HG03571 (cell line): ENCODE measurements at regions not wholly inside any gene's neighbourhood (a gene's known extent, or its start where the extent isn't known, plus 50 kb on each side); places are given as distances from the start of the nearest gene placed in this dataset.
"Not testable (repeated sequence)": the region's sequence is repeated elsewhere in the genome, so short reads cannot be mapped to it uniquely, and the experiment has no call there.

Source experiments
- ATAC-seq: cut with Tn5 transposase; IDR thresholded peaks from one replicate; pipeline ENCODE4 v1.9.1; 2021; ENCODE audit not compliant: unreplicated experiment

DNA sequence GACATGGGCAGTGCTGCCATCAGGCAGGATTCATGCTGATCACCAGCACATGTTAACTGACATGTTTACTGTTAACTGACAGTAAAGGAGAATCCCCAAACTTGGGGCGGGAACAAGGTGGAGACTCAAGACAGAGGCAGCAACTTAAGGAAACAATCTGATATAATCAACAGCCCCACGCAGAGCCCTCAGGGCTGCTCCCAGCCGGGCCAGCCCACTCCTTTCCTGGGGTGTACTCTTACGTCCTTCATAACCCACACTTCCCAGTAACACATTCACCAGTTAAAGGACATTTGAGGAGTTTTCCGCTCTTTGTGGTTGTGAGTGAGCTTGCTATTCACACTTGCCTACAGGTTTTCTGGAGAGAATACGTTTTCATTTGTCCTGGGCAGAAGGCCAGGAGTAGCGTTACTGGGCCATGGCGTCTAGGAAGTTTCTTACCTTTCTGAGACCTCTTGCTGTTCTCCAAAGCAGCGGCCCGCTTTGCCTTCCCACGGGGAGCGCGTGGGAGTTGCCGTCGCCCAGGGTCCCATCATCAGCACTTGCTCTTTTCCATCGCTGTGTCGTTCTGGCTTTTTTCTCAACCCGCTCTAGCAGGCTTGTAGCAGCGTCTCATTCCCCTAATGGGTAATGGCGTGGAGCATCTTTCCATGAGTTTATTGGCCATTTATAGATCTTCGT is 56.4 kb downstream of the FOXF2 start:
- ATAC-seq: no peak

DNA sequence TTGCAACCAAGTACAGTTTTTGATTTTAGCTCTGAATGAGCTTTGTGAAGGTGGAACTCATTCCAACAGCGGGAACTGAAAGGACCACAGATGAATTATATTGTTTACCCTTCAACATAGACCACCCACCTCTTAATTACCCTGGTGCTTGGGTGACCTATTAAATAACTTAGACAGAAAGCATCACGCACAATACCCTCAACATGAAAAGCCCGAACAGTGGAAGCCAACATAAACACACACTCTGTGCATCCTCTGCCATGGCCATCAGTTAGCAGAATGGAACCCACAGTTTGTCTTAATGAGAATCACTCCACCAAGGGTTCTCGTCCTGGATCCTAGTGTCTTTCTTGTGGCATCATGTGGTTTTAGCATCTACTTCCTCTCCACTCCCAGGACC is 60.5 kb downstream of the FOXF2 start:
- ATAC-seq: no peak

DNA sequence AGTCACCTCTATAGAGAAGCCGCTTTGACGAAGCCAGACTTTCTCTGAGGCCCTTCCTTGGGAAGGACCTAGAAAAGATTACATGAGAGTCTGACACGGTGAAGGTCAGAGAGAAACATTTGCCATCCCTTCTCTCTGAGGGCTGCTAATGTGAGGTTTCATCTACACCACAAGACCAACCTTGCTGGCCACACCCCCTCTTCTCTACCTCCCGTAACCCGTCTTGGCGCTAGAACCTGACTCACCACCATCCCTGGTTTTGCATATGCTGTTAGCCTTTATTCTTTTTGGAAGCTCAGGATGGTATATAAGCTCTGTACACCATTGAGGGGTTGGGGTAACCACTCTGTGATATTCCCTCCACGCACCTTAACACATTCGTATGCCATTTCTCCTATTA is 63.6 kb downstream of the FOXF2 start:
- ATAC-seq: no peak

DNA sequence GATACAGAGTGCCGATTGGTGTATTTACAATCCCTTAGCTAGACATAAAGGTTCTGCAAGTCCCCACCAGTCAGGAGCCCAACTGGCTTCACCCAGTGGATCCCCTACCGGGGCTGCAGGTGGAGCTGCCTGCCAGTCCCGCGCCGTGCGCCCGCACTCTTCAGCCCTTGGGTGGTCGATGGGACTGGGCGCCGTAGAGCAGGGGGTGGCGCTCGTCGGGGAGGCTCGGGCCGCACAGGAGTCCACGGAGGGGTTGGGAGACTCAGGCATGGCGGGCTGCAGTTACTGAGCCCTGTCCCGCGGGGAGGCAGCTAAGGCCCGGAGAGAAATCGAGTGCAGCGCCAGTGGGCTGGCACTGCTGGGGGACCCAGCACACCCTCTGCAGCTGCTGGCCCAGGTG is 67.4 kb downstream of the FOXF2 start:
- ATAC-seq: not testable (repeated sequence)

DNA sequence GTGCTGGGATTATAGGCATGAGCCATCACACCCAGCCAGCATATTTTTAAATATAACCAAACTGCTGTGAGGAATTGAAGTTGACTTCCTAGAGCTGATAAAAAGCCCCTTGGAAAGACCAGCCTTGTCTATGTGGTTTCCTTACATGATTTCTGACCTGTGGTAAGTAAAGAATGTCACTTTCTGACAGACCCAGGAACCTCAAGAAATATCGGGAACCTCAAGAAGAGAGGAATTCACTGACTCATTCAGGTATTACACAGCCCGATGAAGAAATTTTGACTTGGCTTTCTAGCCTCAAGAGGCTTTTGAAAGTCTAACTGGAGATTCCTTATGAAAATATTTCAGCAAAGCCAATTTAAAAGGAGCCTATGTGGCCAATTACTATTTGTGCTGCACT is 71.8 kb downstream of the FOXF2 start:
- no peak for ATAC-seq

DNA sequence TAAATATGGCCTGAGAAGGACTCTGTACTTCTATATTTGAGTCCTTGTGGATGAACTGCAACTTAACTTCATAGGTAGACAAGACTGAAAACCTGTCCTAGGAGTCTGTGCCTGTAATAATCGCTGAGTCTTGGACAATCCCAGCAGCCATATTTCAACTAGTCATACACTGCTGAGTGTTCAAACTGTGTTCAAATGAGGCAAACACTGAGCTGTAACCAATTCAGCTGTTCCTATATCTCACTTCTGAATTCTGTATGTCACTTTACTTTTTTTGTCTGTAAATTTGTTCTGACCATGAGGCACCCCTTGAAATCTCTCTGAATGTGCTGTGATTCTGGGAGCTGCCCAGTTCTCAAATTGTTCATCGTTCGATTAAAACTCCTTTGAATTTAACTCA is 72.4 kb downstream of the FOXF2 start:
- no peak for ATAC-seq

DNA sequence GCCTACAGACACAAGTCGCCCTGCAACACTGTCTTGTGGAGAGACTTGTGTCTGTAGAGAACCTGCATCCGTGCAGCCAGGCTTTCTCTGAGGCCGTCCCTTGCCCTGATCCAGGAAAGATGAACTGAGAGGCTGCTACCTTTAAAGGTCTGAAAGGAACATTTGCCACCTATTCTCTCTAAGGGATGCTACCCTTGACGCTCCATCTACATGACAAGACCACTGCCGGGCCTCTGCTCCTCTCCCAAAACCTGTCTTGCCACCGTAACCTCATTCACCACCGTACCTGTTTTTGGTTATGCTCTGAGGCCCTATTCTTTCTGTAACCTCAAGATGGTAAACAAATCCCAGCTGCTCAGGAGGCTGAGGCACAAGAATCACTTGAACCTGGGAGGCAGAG is 73.9 kb downstream of the FOXF2 start:
- ATAC-seq: no peak

DNA sequence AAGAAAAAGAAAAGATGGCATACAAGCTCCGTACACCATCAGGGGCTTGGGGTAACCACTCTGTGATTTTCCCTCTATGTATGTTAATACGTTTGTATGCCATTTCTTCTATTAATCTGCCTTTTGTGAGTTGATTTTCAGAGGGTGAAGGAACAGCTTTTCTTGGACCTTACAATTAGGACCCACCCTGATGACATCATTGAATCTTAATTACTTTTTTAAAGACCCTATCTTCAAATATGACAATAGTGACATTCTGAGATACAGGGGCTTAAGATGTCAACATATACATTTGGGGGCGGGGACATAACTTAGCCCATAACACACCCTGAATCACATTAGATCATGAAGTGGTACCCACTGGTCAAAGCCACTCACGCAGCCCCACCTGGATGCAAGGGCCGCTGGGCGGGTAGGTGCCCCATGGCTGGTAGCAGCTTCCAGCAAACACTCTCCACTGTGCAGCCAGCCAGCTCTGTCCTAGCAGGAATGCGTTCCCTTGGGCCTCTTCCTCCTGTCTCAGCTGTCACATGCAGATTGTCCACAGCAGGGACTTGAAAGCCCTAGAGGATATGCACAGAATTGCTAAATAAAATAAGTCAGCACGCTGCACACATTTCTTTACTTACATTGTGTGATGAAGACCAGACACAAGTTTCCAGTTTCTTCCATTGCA is 74.5 kb downstream of the FOXF2 start:
- ATAC-seq: no peak

DNA sequence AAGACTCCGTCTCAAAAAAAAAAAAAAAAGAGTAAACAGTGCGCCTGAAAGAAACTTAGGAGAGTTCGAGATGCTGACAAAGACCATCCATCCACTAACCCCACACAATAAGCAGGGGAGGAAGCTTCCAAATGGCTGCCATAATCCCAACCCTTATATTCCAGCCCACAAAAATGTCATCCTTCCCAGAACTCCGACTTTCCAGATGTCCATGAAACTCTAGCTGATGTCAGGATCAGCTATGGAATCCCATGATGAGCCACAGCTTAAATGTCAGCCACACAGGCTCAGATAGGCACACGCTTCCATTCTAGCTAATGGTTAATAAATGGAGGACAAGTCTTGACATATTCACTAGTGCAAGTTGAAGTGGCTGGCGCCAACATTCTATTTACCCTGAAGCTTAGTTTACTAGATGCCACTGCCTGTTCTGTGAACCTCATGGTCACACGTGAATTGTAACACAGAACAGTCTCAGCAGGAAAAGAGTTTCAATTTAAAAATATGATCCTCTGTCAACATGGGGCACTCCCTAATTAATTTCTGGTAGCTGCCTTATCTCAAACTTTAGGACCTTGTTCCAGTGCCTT is 75.5 kb downstream of the FOXF2 start:
- ATAC-seq: no peak

DNA sequence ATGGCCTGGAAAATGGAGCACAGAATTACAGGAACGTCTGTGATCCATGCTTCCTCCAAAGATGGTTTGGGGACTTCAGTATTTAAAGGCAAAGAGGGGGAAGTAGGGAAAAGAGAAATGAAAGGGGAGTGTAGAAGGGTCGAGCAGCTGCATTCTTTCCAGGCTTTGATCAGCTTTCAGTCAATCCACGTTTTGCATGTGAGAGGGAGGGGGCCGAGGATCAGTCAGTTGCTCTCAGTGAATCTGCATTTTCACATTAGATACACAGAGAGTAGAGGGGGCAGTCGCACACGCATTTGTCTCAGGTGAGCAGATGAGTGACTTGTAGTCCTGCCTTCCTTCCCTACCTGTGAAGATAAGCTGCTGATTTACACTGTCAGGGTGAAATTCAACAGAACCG is 78.8 kb downstream of the FOXF2 start:
- ATAC-seq: no peak

DNA sequence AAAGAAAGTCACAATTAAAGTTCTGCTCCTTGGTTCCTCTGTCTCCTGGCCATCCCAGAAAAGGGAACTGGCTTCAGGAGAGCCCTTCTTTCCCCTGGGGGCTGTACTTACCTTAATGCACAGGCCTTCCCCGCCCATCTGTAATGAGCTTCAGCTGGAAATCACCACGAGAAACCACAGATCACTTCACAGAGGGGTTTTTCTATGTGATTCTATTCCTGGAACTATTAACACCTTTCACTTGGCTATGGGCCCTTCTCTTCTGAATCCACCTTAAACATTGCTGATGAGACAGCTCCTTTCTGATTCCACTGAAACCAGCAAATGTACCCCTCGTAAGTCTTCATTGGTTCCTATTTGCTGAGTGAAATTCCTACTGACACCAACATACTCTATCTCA is 80.7 kb downstream of the FOXF2 start:
- peak; percentile 53 for ATAC-seq

DNA sequence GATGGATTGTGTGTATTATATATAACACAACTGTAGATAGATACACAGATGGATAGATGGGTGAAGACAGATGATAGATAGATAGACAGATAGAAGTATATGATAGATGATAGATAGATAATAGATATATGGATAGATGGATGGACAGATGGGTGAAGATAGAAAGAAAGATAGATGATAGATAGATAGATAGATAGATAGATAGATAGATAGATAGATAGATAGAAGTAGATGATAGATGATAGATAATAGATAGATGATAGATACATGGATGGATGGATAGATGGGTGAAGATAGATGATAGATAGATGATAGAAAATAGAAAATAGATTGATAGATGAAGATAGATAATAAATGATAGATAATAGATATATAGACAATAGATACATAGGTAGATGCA is 83.3 kb downstream of the FOXF2 start:
- ATAC-seq: no peak

DNA sequence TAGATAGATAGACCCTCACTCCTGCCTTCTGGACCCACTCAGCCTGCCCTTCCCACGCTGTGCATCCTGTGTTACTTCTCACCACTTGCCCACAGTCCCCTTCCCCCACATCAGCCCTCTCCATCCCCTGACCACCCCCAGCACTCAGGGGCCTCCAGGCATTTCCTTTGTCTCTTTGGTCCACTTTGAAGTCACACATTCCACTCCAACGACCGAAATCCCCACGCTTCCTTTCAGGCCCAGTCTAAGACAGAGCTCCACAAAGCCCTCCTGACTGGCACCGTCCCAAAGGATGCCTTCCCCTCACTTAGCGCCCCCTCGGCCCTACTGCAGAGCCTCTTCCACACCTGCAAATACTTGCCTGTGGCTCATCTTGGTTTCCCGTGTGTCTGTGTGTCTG is 83.8 kb downstream of the FOXF2 start:
- no peak for ATAC-seq

DNA sequence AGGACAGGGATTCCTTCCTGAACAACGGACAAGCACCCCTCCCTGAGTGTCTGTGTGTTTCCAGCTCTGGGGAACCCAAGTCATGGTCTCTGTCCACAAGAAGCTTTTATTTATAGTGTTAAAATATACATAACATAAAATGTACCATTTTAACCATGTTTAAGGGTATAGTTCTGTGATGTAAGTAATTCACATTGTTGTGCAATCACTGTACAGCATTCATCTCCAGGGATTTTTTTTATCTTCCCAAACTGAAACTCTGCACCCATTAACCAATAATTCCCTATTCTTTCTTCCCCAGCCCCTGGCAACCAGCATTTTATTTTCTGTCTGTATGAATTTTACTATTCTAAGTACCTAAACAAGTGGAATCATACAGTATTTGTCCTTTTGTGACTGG is 84.2 kb downstream of the FOXF2 start:
- no peak for ATAC-seq

DNA sequence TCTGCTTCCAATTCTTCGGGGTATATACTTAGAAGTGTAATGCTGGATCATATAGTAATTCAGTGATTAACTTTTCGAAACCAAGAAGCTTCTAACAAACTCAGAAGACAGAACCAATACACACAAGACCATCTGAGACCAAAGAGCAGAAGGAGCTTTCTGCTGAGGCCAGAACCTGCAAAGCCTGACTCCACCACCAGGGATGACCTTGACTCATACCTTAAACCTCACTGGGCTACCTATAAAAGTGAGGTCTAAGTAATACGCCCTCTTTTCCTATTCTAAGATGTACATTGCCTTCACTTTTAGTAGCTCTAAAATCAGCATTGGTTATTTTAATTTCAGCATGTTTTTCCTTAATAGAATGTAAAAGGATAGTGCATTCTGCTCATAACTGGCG is 84.8 kb downstream of the FOXF2 start:
- ATAC-seq: no peak

DNA sequence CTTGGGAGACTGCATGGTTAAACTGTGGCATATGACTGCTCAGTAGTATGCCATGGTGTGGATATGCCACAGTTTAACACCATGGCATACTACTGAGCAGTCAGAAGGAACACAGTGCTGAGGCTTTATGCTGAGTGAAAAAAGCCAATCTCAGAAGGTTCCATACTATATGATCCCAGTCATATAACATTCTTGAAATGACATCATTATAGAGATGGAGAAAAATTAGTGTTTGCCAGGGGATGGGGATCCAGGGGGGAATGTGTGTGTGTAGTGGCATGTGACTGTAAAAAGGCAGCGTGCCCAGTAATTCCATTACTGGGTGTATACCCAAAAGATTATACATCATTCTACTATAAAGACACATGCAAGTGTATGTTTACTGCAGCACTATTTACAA is 85.8 kb downstream of the FOXF2 start:
- no peak for ATAC-seq

DNA sequence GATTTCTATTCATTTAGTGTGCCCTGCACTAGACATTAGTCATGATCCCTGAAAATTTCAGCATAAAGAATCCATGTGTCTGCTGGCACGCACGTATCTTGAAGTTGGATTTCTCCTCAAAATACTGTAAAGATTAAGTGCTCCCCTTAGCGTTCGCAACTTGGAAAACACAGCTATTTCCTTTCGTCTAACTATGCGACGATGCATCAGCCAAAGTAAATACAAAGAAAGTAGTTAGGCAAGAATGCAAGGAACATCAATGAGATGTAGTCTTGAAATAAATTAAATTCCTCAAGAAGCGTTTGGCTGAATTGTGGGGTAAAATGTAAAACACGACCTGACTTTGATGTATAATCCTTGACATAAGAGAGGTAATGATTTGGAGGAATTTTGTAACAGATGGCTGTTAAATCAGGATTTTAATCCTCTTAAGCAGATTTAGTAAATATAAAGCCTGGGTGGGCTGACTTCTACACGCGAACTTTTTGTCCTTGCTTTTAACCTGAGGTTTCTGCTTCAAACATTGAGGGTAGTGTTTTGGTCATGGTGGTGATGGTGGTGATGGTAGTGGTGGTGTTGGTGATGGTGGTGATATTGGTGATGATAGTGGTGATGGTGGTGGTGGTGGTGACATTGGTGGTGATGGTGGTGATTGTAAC is 88.2 kb downstream of the FOXF2 start:
- ATAC-seq: no peak

DNA sequence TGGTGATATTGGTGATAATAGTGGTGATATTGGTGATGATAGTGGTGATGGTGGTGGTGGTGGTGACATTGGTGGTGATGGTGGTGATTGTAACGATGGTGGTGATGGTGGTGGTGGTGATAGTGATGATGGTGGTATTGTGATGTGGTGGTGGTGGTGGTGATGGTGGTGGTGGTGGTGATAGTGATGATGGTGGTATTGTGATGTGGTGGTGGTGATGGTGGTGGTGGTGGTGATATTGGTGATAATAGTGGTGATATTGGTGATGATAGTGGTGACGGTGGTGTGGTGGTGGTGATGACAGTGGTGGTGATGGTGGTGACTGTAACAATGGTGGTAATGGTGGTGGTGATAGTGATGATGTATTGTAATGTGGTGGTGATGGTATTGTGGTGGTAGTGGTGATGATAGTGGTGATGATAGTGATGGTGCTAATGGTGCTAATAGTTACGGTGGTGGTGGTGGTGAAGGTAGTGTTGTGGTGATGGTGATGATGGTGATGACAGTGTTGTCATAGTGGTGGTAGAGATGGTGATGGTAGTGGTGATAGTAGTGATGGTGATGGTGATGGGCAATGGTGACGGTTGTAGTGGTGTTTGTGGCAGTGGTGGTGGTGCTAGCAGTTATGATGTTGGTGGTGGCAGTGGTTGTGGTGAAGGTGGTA is 88.9 kb downstream of the FOXF2 start:
- ATAC-seq: not testable (repeated sequence)

DNA sequence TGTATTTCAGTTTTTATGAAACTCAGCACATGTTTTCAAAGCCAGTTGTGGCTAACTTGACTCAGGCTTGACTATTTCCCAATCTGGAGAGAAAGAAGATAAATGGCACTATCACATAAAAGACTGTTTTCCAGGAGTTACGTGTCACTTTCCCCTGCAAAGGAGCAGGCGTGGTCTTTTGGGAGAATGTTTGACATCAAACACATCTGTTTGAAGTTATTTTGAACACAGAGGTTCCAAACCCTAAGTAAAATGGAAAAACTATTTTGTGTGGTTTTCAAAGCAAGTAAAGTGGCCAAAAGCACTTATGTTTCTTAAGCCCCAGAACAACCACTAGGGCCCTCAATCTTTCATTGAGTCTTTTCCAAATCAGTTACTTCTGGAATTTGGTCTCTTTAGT is 89.7 kb downstream of the FOXF2 start:
- ATAC-seq: no peak

DNA sequence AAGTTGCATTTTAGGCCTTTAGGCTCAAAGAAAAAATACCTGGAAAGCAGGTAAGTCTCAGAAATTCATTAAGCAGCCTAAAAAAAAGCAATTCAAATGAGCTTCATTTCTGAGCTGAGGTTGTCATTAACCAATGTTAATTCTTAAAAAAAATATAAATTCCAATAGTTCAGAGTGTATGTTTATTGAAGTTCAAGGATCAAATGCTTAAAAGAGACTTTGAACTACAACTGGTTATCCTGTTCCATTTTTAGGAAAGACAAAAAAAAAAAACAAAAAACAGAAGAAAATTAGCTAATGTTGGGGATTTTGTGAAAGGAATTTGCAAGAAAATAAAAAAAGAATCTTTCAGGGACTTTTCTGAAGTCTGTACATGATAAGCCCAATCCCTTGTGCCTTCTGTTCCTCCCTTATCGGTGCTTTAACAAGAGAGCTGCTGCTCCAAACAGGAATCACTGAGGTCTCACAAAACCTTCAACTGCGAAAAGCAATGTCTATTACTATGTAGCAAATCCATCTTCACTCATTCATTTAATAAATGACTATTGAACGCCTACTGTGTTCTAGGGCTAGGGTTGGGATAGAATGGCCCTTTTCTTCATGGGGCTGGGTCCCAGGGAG is 90.3 kb downstream of the FOXF2 start:
- no peak for ATAC-seq

DNA sequence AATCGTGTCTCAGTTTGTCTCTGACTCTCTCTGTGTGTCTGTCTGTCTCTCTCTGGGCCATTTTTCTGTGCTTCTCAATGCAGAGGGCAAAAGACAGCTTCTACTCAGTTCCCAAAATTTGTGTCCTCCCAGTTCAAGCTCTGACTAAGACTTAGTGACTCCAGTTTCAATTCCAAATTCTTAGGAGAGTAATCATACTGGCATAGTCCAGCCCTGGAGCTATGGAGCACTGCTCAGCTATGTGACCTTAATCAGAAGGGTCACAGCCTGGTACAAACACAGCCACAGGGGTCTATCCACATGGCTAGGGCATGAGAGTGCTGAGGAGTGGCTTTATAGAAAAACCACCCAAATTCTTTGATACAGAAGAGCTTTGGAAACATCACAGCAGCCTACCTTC is 91.9 kb downstream of the FOXF2 start:
- no peak for ATAC-seq
